KMS-11 (cell line): ENCODE measurements at regions not wholly inside any gene's neighbourhood (a gene's known extent, or its start where the extent isn't known, plus 50 kb on each side); places are given as distances from the start of the nearest gene placed in this dataset.
"Not testable (repeated sequence)": the region's sequence is repeated elsewhere in the genome, so short reads cannot be mapped to it uniquely, and the experiment has no call there.

Experiments
- H2AFZ ChIP-seq: fragments of 200-600 bp; sonication (generic); 2 replicates; pipeline ENCODE4 v1.6.1; 2016; ENCODE audit warnings: antibody characterized with exemption, mixed run types, low read depth
- H3K27ac ChIP-seq: fragments of 200-600 bp; sonication (generic); 2 replicates; pipeline ENCODE4 v1.6.1; 2016; ENCODE audit warnings: mild to moderate bottlenecking, mixed run types
- H3K27me3 ChIP-seq: fragments of 200-600 bp; sonication (generic); 2 replicates; pipeline ENCODE4 v1.6.1; 2017; ENCODE audit warnings: mild to moderate bottlenecking, low read depth, mixed run types, moderate library complexity; ENCODE audit not compliant: insufficient read depth
- H3K36me3 ChIP-seq: fragments of 200-600 bp; sonication (generic); 2 replicates; pipeline ENCODE4 v1.6.1; 2017; ENCODE audit warnings: mild to moderate bottlenecking, mixed run types; ENCODE audit not compliant: insufficient read depth
- H3K4me1 ChIP-seq: fragments of 200-600 bp; sonication (generic); 2 replicates; pipeline ENCODE4 v1.6.1; 2016; ENCODE audit warnings: mild to moderate bottlenecking, low read depth, mixed run types; ENCODE audit not compliant: poor library complexity, severe bottlenecking
- H3K4me2 ChIP-seq: fragments of 200-600 bp; sonication (generic); 2 replicates; pipeline ENCODE4 v1.7.0; 2016; ENCODE audit warnings: mild to moderate bottlenecking, mixed run types
- H3K4me3 ChIP-seq: fragments of 200-600 bp; sonication (generic); IDR thresholded peaks from 2 replicates; pipeline ENCODE4 v1.6.1; 2017; ENCODE audit warnings: low read depth, low read length, mixed read lengths; ENCODE audit not compliant: insufficient read depth
- H3K79me2 ChIP-seq: fragments of 200-600 bp; sonication (generic); 2 replicates; pipeline ENCODE4 v1.6.1; 2016; ENCODE audit warnings: low read depth, mixed run types; ENCODE audit not compliant: insufficient read depth
- H3K9ac ChIP-seq: fragments of 200-600 bp; sonication (generic); 2 replicates; pipeline ENCODE4 v1.6.1; 2016; ENCODE audit warnings: mild to moderate bottlenecking, mixed run types
- H4K20me1 ChIP-seq: fragments of 200-600 bp; sonication (generic); 2 replicates; pipeline ENCODE4 v1.6.1; 2016; ENCODE audit warnings: mild to moderate bottlenecking, mixed run types; ENCODE audit not compliant: insufficient read depth
- TF ChIP-seq, protein P1 (sequence below): fragments of 200-600 bp; sonication (generic); conservative IDR thresholded peaks from 2 replicates; pipeline ENCODE4 v1.6.1; 2017; ENCODE audit warnings: low read depth, mild to moderate bottlenecking, antibody characterized with exemption, low read length, moderate library complexity, mixed read lengths

DNA sequence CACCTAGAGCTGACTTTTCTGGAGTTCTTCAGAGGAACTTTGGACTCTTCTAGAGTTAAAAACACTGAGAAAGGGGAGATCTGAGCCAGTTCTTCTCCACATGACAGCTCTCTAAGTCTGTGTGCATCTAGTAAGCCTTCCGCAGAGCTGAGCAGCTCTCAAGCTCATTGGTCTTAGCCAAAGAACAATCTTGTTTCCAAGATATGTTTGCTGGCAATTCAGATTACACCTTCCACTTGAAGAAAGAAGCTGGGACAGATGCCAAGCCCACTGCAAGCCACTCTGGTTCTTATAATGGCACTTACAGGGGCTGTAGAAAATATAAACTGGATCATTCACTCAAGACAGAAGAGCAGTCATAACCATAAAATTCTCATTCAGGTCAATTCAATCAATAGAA is 134.1 kb upstream of the TOX3 start:
- Histone ChIP-seq H3K79me2 (no peaks in the 10 kb centered on the region), H3K4me3 (no peak overlapping the region), H3K9ac (no peak overlapping the region), H2AFZ (no peak overlapping the region), H3K4me1 (no peaks in the 10 kb centered on the region), H4K20me1 (no peaks in the 10 kb centered on the region), H3K27me3 (no peaks in the 10 kb centered on the region), H3K36me3 (no peaks in the 10 kb centered on the region), H3K27ac (no peak overlapping the region), H3K4me2 (no peak overlapping the region)
- TF ChIP-seq, protein P1, sequence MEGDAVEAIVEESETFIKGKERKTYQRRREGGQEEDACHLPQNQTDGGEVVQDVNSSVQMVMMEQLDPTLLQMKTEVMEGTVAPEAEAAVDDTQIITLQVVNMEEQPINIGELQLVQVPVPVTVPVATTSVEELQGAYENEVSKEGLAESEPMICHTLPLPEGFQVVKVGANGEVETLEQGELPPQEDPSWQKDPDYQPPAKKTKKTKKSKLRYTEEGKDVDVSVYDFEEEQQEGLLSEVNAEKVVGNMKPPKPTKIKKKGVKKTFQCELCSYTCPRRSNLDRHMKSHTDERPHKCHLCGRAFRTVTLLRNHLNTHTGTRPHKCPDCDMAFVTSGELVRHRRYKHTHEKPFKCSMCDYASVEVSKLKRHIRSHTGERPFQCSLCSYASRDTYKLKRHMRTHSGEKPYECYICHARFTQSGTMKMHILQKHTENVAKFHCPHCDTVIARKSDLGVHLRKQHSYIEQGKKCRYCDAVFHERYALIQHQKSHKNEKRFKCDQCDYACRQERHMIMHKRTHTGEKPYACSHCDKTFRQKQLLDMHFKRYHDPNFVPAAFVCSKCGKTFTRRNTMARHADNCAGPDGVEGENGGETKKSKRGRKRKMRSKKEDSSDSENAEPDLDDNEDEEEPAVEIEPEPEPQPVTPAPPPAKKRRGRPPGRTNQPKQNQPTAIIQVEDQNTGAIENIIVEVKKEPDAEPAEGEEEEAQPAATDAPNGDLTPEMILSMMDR, result no peak

DNA sequence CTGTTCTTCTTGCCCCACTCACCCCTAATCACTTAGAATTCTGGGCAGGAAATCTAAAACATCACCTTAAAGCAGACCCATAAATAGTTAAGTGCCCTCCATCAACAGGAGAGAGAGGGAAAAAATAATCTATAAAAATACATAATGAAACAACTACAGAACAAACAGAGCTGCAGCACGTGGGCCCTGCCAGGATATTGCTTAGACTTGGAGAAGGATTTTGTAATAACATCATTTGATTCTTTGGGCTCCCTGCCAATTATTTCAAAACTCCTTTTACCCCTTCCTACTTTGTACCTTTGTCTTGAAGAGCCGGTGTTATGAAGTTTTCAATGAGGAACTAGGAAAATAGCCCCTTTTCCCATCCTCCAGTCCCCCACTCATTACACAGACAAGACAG is 130.6 kb upstream of the TOX3 start:
- H3K4me3 ChIP-seq, result no peak overlapping the region
- H3K27ac ChIP-seq, result no peak overlapping the region
- H3K9ac ChIP-seq, result no peak overlapping the region
- H2AFZ ChIP-seq, result no peak overlapping the region
- TF ChIP-seq, protein P1, result no peak
- no peaks in the 10 kb centered on the region for H3K4me1 ChIP-seq
- H3K4me2 ChIP-seq, result no peak overlapping the region
- H4K20me1 ChIP-seq, result no peaks in the 10 kb centered on the region
- H3K79me2 ChIP-seq, result no peaks in the 10 kb centered on the region
- H3K27me3 ChIP-seq, result no peaks in the 10 kb centered on the region
- H3K36me3 ChIP-seq, result no peaks in the 10 kb centered on the region

- H3K4me3 ChIP-seq, result no peak overlapping the region
- H3K4me2 ChIP-seq, result no peak overlapping the region
- no peaks in the 10 kb centered on the region for H3K36me3 ChIP-seq
- H3K79me2 ChIP-seq, result no peaks in the 10 kb centered on the region
- no peak overlapping the region for H3K27ac ChIP-seq
- H4K20me1 ChIP-seq, result no peaks in the 10 kb centered on the region
- TF ChIP-seq, protein P1, result no peak
- H3K27me3 ChIP-seq, result no peaks in the 10 kb centered on the region
- H3K4me1 ChIP-seq, result no peaks in the 10 kb centered on the region
- no peak overlapping the region for H3K9ac ChIP-seq
- no peak overlapping the region for H2AFZ ChIP-seq
Measured at GRCh38 chr16:52676959-52677358, 130.0 kb upstream of the TOX3 start.

- Histone ChIP-seq H3K27ac (no peak overlapping the region), H3K4me1 (no peaks in the 10 kb centered on the region), H3K27me3 (no peaks in the 10 kb centered on the region), H4K20me1 (no peaks in the 10 kb centered on the region), H2AFZ (no peak overlapping the region), H3K36me3 (no peaks in the 10 kb centered on the region), H3K4me3 (no peak overlapping the region), H3K9ac (no peak overlapping the region), H3K79me2 (no peaks in the 10 kb centered on the region), H3K4me2 (no peak overlapping the region)
- TF ChIP-seq, protein P1, result no peak
Measured at GRCh38 chr16:52671590-52671989, 124.6 kb upstream of the TOX3 start.

DNA sequence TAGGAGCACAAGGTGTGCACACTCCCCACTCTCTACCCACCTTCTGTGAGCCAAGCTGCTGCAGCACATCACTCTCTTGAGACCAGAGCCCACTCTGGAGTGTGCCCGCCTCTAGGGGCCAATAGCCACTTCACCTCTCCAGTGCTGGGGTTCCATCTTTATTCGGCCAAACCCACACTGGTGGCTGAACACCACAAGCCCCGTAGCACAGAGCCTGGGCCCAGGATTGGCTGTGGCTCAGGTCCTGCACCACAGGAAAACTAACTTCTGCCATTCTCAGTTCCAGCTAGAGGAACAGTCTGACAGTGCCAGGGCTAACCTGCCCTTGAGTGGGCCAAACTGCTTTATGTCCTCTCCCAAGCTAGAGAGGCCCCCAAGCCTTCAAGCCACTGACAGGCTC is 111.0 kb upstream of the TOX3 start:
- Histone ChIP-seq H3K27ac (no peak overlapping the region), H3K4me3 (no peak overlapping the region), H2AFZ (no peak overlapping the region), H3K4me2 (no peak overlapping the region), H3K9ac (no peak overlapping the region), H3K79me2 (no peaks in the 10 kb centered on the region), H3K36me3 (no peaks in the 10 kb centered on the region), H3K4me1 (no peaks in the 10 kb centered on the region), H4K20me1 (no peaks in the 10 kb centered on the region), H3K27me3 (no peaks in the 10 kb centered on the region)
- TF ChIP-seq, protein P1, result no peak

- not testable (repeated sequence) for H3K36me3 ChIP-seq, H3K79me2 ChIP-seq, H2AFZ ChIP-seq, H3K27me3 ChIP-seq, H3K27ac ChIP-seq, H3K4me2 ChIP-seq, H3K4me3 ChIP-seq, H3K4me1 ChIP-seq, H4K20me1 ChIP-seq, H3K9ac ChIP-seq
Measured at GRCh38 chr16:52655916-52656315, 109.0 kb upstream of the TOX3 start.

DNA sequence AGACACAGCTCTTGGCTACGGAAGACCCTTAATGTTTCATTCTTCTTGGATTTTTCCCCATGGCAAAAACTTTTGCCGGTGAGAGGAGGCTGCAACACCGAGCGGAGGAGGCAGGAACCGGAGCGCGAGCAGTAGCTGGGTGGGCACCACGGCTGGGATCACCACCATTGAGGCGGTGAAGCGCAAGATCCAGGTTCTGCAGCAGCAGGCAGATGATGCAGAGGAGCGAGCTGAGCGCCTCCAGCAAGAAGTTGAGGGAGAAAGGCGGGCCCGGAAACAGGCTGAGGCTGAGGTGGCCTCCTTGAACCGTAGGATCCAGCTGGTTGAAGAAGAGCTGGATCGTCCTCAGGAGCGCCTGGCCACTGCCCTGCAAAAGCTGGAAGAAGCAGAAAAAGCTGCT is 108.2 kb upstream of the TOX3 start:
- H3K4me1 ChIP-seq, H3K4me2 ChIP-seq, H4K20me1 ChIP-seq, H3K4me3 ChIP-seq, H3K27ac ChIP-seq, H3K9ac ChIP-seq, H3K27me3 ChIP-seq, H2AFZ ChIP-seq, H3K79me2 ChIP-seq, H3K36me3 ChIP-seq: not testable (repeated sequence)
